ENCODE measurements at regions not wholly inside any gene's neighbourhood (a gene's known extent, or its start where the extent isn't known, plus 50 kb on each side); places are given as distances from the start of the nearest gene placed in this dataset.

- no peaks in the 10 kb centered on the region for H3K36me3 Mint-ChIP-seq
- TF ChIP-seq CTCF (IDR thresholded peaks at IDR 0.05) = no peak
- Histone ChIP-seq H3K79me2 (ENCODE audit: insufficient read depth, low read length) (no peaks in the 10 kb centered on the region), H3K27me3 (ENCODE audit: control insufficient read depth in 2 of 2, insufficient read depth in 2 of 2, low read length in 2 of 2) (no peaks in the 10 kb centered on the region), H4K20me1 (ENCODE audit: insufficient read depth, low read length) (no peaks in the 10 kb centered on the region), H3K4me3 (replicated peaks in 1 of 3; ENCODE audit: low read depth in 2 of 3, low read length in 3 of 3) (no peak overlapping the region), H3K9ac (ENCODE audit: insufficient read depth, low read length, poor library complexity, severe bottlenecking) (no peak overlapping the region), H3K27ac (ENCODE audit: low read depth in 1 of 2, low read length in 2 of 2) (no peak overlapping the region), H3K9me3 (replicated peaks in 1 of 2; ENCODE audit: control insufficient read depth in 1 of 2, insufficient read depth in 1 of 2, low read length in 2 of 2) (peaks cover 0 to 5% of the 10 kb centered on the region in 2 donors), H2AFZ (ENCODE audit: insufficient read depth, low read depth, low read length, poor library complexity, severe bottlenecking) (no peak overlapping the region), H3K4me1 (ENCODE audit: control insufficient read depth in 1 of 2, insufficient read depth in 2 of 2, low read length in 2 of 2) (no peaks in the 10 kb centered on the region), H3K36me3 (replicated peaks in 1 of 2; ENCODE audit: control insufficient read depth in 1 of 2, insufficient read depth in 2 of 2, low read length in 2 of 2) (no peaks in the 10 kb centered on the region), H3K4me2 (replicated peaks; ENCODE audit: extremely low read depth, low read length, poor library complexity, severe bottlenecking) (no peak overlapping the region)
- DNase-seq = no peak
- 53% methylated on average over 3 of the region's 4 CpGs for WGBS (ENCODE audit: insufficient coverage)
- no peaks in the 10 kb centered on the region for H3K27me3 Mint-ChIP-seq (ENCODE audit: low read depth in 3 of 3)
- intact Hi-C loops (cut with micrococcal nuclease) = no loop called here
- no peak overlapping the region for H3K27ac Mint-ChIP-seq
- no peaks in the 10 kb centered on the region for H3K4me1 Mint-ChIP-seq
- H3K4me3 Mint-ChIP-seq = no peak overlapping the region
- H3K9me3 Mint-ChIP-seq = peaks cover 0 to 5% (median 1%) of the 10 kb centered on the region in 7 donors
Observed at GRCh38 chr4:96175871-96176270, 336.0 kb downstream of the PDHA2 start.

GRCh38 chr4:96183611-96184010 lies 343.7 kb downstream of the PDHA2 start:
- no CpG with 5 or more reads among the region's 3 CpGs for WGBS (ENCODE audit: insufficient coverage)
- H3K36me3 ChIP-seq (replicated peaks in 1 of 2; ENCODE audit: control insufficient read depth in 1 of 2, insufficient read depth in 2 of 2, low read length in 2 of 2) = no peaks in the 10 kb centered on the region
- H3K4me1 Mint-ChIP-seq = no peaks in the 10 kb centered on the region
- no peaks in the 10 kb centered on the region for H3K9me3 ChIP-seq (replicated peaks in 1 of 2; ENCODE audit: control insufficient read depth in 1 of 2, insufficient read depth in 1 of 2, low read length in 2 of 2)
- no peak overlapping the region for H3K27ac Mint-ChIP-seq
- no peak overlapping the region for H3K27ac ChIP-seq (ENCODE audit: low read depth in 1 of 2, low read length in 2 of 2)
- no peaks in the 10 kb centered on the region for H3K27me3 Mint-ChIP-seq (ENCODE audit: low read depth in 3 of 3)
- DNase-seq = no peak
- intact Hi-C loops (cut with micrococcal nuclease) = no loop called here
- H3K79me2 ChIP-seq (ENCODE audit: insufficient read depth, low read length) = no peaks in the 10 kb centered on the region
- no peaks in the 10 kb centered on the region for H4K20me1 ChIP-seq (ENCODE audit: insufficient read depth, low read length)
- H3K4me1 ChIP-seq (ENCODE audit: control insufficient read depth in 1 of 2, insufficient read depth in 2 of 2, low read length in 2 of 2) = no peaks in the 10 kb centered on the region
- no peaks in the 10 kb centered on the region for H3K27me3 ChIP-seq (ENCODE audit: control insufficient read depth in 2 of 2, insufficient read depth in 2 of 2, low read length in 2 of 2)
- TF ChIP-seq CTCF (IDR thresholded peaks at IDR 0.05) = no peak
- H3K4me3 Mint-ChIP-seq = no peak overlapping the region
- H3K4me3 ChIP-seq (replicated peaks in 1 of 3; ENCODE audit: low read depth in 2 of 3, low read length in 3 of 3) = no peak overlapping the region
- no peak overlapping the region for H2AFZ ChIP-seq (ENCODE audit: insufficient read depth, low read depth, low read length, poor library complexity, severe bottlenecking)
- peaks cover 0 to 5% (median 2%) of the 10 kb centered on the region in 7 donors for H3K9me3 Mint-ChIP-seq
- no peaks in the 10 kb centered on the region for H3K36me3 Mint-ChIP-seq
- H3K4me2 ChIP-seq (replicated peaks; ENCODE audit: extremely low read depth, low read length, poor library complexity, severe bottlenecking) = no peak overlapping the region
- no peak overlapping the region for H3K9ac ChIP-seq (ENCODE audit: insufficient read depth, low read length, poor library complexity, severe bottlenecking)
